ENCODE measurements at regions not wholly inside any gene's neighbourhood (a gene's known extent, or its start where the extent isn't known, plus 50 kb on each side); places are given as distances from the start of the nearest gene placed in this dataset.

DNA sequence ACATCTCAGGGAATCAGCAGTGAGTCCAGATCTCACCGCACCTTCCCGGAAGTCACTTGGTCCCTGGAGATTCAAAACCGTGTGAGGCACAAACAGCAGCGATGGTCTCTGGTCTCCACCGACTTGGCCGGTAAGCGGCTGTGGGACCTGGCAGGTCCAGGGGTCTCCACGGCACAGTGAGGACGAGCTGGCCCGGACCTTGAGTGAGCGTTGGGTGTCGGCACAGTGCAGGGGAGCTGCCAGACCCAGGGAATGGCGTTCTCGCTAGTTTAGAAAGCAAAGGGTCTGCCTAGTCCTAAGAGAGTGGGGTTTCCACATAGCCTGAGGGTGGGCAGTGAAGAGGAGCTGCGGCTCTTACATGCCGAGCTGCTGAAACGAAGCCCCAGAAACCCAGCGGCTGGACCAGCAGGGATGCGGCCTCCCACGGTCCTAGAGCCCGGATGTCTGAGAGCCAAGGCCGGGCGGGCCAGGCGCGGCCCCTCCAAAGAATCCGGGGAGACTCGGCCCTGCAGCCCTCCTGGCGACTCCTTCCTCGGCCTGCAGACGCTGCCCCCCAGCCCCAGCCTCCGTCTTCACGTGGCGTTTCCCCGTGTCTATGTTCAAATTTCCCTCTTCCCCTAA lies 185.0 kb downstream of the ERMARD start:
- no peak for DNase-seq

DNA sequence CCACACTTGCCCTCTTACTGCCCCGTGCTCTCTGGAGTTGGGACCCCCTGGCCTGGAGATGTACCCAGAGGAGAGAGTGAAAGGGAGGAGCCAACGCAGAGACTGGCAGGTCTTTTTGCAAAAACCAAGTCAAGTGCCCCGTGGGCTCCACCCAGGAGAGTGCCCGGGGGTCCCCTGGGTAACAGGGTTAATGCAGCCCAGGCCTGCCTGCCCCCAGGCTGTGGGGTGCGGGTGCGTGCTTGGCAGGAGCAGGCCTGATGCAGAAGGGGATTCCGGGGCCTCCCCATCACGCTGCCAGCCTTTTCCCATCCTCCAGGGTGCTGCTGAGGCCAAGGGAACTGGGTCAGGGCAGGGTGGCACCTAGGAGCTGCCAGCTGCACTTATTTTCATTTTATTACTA lies 184.4 kb downstream of the ERMARD start:
- no peak for DNase-seq

DNA sequence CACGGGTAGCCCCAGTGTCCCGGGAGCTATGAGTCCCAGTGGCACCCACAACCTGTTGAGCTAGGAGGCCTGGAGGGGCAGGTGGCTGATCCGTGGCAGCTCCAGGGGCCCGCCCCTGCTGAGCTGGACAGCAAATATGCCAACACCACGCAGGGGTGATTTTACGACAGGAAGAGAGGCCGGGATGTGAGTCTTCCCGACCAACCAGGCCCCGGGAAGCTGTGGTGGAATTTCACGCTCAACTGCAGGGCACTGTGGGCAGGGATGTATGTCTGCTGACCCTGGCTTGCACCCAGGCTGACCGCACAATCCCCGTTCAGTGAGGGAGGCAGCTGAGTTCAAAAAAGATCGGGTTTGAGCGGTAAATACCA lies 183.9 kb downstream of the ERMARD start:
- no peak for DNase-seq

DNA sequence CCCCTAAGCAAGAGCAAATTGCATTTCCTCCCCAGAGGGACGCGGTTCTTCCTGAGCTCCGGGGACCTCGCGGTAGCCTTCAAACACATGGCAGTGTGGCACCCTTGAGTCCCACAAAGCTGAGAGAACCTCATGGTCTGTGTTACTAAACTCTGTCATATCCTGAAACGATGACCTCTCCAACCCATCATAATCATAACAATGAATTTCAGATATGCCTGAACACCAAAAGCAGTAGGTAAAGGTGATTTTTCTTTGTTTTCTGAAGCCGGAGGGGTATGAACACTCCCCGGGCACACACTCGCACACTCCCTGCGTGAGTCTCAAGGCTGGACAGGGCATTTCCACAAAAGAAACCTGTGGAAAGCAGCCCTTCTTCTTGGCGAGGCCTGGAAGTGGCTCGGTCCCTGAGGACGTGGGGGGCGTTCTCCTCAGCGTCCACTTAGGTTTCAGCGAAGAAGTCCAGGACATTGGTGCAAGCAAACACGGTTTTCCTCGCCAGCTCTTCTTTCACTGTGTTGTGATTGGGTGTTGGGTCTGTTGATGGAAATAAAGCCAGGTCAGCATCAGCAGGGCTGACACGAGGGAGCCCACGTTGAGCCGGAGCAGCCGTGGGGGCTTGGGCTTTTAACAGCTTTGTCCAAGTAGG lies 183.4 kb downstream of the ERMARD start:
- DNase-seq, result no peak

DNA sequence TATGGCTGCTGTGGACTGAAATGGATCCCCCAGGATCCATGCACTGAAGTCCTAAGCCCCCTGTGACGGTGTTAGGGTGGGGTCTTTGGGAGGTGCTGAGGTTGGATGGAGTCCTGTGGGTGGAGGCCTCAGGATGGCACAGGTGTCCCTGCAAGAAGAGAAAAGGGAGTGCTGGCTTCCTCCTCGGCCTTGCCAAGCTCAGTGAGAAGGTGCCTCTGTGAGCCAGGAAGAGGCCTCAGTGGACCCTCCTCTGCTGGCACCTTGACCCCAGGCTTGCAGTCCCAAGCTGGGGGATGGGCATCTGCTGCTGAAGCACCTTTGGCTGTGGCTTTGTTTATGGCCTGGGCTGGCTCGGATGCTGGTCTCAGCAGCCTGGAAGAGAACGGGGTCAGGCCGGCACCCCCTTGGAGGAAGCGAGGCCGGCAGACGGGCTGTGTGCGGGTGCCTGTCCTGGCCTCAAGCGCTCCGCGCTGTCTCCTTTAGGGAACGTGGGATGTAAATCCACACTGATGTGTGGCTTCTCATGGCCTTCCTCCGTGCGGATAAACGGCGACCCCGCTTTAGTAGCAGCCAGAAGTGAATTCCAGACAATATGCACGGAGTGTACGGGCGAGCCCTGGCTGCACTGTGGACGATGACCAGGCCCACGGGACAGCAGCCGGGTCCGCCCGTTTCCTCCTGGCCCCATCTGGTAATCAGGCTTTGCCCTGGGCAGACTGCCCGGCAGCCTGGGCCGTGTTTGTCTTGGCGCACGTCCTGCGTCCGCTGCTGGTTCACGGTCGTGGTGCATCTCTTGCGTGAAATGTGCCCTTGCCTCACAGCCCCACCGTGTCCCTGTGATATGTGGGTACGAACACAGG lies 182.6 kb downstream of the ERMARD start:
- DNase-seq, result no peak

DNA sequence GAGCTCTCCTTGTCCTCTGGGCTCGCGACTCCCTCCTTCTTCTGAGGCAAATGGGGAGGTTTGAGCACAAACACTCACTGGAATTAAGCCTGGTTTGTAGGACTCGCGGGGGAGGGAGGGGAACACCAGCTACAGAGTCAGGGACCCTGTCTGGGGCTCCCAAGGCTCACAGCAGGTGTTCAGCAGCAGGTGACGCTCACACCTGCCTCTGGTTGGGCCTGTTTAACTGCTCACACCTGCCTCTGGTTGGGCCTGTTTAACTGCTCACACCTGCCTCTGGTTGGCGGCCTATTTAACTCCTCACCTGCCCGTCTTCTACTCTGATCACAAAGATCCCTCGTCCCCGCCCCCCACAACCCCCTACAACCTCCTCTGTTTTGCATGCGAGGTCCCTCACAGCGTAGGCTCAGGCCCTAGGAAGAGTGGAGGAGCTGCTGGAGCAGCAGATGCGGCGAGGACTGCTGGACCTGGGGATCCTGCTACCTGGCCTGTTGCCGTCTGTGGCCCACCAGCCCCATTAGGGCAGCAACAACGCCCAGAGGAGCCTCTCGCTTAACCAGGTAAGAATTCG lies 181.9 kb downstream of the ERMARD start:
- no peak for DNase-seq

DNA sequence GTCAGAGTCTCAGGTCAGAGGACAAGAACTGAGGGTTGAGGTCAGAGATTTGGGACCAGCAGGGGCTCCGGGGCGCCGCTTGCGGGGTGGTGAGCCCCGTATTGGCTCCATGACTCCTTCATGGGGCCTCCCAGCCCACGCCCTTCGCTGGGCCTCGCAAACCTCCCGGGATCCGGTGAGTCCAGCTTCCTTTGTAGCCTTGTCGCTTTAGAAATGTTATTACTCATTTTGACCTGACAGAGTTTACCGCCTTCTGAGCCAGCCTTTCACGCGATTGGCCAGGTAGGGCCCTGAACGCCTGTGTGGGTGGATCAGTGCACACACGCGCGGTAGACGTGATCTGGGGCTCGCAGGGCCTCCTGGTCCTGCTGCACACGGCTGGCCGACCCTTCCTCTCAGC lies 181.1 kb downstream of the ERMARD start:
- DNase-seq, result no peak

DNA sequence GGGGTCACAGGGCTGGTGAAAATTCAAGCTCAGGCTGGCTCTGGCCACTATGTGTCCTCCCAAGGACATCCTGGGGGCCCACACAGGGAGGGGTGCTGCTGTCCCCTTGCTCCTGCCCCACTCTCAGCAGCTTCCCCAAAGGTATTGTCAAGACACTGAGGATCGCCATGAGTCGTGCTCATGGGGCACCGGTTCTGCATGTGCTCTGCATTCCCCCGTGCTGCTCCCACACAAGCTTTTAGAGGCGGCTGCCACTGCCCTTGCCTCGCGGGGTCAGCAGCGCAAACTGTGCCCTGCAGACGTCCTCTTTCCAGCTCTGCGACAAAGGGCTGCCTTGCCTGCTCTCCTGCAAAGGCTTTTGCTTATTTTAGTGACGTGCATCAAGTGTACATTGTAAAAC lies 179.8 kb downstream of the ERMARD start:
- no peak for DNase-seq

DNA sequence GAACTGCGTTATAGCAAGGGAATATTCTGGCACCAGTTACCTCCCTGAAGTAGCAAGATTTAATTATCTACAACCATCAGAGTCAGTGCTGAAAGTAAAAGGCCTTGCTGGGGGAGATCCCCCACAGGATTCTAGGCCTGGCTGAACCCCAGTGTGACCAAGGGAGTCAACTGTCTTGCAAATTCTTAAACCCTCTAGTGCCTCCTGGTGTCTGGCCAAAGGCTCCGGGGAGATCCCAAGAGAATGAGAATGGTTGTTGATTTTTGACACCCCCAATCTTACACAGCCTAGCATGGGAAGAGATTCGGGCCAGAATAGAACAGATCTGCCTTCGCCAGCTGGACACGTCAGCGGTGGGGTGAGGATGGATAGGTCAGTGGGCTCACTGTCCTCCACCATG lies 179.4 kb downstream of the ERMARD start:
- no peak for DNase-seq

DNA sequence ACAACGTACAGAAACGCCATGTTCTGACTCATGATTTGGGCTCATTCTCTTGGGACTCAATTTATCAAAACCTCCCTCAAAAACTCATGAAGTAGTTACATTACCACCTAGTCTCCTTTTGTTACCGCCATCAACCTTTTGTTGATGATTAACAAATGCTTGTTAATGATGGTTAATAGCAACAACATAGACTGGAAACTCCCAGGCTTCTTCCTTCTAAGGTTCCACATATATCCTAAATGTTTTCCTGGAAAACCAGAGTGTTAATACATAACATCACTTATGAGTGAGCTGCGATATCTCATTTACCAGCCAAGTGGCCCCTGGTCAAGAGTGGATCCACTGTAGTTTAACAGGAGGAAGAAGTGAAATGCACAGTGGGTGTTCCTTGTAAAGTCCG lies 176.3 kb downstream of the ERMARD start:
- no peak for DNase-seq

DNA sequence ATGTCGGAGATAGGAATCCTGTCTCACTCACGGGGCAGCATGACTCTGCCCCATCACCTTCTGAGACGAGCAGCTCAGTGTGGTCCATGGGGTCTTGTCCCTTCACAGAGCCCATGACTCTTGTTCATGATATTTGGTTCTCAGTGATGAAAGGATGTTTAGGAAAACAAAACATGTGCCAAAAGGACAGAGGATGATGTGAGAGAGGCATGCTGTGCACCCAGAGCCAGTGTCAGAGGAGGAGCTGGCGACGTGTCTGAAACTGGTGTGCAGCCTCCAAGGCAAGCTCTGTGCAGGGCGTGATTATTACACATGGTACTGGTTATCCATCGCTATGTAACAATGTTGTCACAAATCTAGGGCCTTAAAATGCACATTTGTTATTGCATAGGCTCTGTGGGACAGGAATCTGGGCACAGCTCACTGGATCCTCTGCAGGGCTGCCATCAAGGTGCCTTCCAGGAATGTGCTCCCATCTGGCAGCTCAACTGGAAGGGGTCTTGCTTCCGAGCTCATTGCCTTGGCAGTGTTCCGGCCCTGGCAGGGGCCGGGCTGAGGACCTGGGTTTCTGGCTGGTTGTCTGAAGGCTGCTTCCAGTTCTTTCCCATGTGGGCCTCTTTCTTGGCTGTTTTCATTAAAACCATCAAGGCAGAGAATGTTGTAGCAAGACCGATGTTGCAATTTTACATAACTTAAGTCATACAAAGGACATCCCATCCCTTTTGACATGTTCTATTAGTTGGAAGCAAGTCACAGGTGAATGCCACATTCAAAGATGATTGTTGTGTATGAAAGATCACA lies 175.4 kb downstream of the ERMARD start:
- no peak for DNase-seq

DNA sequence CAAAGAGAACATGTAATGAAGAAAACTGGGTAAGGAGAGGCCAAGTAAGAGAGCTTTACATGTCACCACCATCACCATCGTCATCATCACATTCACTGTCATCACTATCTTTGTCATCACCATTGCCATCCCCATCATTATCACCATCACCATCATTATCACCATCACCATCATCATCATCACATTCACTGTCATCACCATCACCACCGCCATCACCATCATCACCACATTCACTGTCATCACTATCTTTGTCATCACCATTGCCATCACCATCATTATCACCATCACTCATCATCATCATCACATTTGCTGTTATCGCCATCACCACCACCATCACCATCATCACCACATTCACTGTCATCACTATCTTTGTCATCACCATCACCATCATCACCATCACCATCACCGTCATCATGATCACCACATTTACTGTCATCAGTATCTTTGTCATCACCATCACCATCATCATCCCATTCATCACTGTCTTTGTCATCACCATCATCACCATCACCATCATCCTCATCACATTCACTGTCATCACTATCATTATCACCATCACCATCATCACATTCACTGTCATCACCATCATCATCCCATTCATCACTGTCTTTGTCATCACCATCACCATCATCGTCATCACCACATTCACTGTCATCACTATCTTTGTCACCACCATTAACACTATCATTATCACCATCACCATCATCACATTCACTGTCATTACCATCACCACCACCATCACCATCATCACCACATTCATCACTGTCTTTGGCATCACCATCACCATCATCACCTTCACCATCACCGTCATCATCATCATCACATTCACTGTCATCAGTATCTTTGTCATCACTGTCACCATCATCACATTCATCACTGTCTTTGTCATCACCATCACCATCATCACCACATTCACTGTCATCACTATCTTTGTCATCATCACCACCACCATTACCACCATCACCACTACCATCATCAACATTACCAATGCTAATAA lies 172.3 kb downstream of the ERMARD start:
- DNase-seq, result no peak

DNA sequence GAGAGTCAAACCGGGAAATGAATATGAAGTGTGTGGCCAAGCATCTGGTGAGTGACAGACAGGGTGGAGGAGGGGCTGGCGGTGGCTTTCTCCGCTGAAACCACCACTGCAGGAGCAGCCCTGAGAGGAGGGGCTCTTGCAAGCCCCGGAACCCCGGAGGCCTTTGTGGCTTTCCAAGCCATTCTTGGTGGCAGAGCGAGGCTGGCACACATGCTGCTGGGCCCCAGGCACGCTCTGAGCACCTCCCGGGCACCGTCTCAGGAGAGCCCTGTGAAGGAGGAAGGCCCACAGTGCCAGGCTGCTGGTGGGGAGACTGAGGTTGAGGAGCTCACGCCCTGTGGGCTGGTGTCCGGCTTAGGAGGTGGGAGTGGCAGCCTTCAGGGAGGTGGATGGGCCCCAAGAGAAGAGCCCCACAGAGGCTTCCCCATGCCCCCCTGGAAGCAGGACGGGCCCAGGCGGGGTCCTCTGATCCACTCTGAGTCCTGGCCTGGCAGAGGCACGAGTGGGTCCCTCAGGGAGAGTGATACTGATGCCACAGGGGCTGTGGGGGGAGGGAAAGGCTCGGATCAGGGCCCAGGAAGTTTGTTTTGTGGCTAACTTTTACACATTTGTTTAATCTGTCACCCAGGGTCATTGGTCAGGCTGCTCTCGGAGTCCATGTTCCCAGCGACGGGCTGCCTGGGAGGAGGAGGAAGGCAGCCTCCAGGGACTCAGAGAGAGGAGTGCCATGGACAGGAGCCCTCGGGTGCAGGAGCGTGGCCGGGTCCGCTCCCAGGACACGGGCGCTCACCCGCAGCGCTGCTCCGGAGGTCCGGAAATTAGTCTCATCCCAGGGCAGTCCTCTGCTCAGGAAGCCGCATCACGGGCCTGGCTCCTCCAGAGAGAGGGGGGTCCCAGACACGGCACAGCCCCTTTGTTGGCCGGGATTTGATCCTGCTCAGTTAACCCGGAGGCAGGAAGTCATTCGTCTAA lies 170.7 kb downstream of the ERMARD start:
- DNase-seq, result peak; percentile 79

DNA sequence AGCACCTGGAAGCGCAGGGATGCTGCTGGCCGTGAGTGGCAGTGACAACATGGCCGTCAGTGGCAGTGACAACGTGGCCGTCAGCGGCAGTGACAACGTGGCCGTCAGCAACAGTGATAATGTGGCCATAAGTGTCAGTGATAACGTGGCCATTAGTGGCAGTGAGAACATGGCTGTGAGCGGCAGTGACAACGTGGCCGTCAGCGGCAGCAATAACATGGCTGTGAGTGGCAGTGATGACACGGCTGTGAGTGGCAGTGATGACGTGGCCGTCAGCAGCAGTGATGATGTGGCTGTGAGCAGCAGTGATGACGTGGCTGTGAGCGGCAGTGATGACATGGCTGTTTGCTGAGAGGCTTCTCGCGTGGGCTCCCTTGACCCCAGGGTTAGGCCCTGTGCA lies 169.8 kb downstream of the ERMARD start:
- DNase-seq, result no peak

DNA sequence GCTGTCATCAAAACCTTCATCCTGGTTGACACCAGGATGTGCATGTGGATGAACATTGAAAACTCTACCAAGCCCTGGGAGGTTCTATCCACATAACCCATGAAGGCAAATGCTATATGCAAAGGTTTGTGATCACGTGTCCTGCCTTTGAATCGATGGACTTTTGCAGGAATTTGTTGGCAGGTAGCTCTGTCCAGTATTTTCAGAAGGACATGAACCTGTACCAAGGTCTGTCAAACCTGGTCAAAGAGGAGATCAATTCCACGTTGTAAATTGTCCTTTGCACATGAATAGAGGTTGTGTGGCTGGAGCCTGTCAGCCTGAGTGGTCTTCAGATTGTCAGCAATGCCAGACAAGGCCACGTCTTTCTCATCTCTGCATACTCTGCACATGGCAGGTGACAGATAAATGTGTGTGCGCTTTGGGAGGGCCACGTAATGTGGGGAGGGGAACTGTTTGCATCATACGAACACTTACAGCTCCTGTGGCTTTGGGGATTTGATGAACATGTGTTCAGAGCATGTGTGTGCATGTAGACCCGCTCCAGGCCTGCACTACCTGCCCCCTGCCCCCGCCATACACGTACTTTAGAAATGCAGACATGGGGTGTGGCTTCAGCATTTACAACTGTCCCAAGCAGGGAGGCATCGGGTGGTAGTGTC lies 169.1 kb downstream of the ERMARD start:
- no peak for DNase-seq

DNA sequence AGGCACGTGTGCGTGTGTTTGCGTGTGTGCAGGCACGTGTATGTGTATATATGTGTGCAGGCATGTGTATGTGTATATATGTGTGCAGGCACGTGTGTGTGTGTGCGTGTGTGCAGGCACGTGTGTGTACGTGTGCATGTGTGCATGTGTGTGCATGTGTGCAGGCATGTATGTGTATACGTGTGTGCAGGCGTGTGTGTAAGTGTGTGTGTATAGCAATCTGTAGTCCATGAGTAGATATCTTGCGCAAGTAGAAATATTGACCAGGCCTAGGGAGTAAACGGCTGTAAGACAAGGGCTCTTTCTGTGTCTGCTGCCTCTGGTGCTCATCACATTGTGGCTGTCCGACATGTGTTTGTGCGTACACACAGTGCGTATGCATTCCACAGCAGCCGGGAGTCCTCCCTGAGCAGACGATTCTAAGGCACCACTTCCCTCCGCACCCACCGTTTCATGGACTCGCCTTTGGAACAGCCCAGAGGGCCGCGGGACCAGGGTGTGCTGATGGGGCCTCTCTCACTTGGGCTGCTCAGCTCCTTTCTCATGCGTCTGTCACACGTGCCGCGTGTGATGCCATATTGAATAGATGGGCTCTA lies 167.6 kb downstream of the ERMARD start:
- DNase-seq, result no peak

DNA sequence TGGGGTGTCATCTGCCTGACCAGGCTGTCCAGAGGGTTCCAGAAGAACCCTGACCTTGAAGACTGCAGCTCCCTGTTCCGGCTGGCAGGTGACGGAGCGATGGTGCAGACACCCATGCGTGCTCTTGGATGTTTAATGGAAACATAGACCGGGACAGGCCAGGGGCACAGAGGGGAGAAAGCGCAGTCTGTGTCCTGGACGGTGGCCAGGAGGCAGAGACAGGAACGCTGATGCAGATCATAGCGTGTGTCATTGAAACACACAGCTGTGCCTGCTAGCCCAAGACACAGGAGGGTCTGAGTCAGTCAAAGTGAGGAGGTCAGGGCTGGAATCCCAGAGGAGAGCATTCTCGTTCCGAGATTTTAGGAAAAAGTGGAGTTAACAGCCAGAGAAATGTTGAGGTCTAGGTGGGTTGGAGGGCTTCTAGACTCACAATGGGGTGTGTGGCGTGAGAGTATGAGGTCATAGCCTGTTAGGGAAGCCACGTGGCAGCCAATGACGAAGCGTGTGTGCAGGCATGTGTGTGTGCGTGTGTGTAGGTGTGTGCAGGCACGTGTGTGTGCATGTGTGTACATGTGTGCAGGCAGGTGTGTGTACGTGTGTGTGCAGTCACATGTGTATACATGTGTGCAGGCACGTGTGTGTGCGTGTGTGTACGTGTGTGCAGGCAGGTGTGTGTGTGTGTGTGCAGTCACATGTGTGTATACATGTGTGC lies 167.0 kb downstream of the ERMARD start:
- no peak for DNase-seq

DNA sequence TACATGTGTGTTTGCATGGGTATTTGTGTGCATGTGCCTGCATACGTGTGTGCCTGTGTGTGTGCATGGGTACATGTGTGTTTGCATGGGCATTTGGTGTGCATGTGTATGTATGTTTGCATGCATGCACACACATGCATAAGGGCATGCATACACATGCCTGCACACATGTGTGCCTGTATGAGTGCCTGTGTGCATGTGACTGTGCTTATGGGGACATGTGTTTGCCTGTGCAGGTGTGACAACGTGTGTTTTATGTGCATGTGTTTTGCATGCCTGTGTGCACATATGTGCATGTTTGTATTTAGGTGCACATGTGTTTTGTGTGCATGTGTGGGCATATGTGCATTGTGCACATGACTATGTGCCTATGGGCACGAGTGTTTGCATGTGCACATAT lies 165.7 kb downstream of the ERMARD start:
- DNase-seq, result no peak
